MM.1S (cell line): ENCODE measurements at regions not wholly inside any gene's neighbourhood (a gene's known extent, or its start where the extent isn't known, plus 50 kb on each side); places are given as distances from the start of the nearest gene placed in this dataset.

Experiments
- DNase-seq: peaks from one replicate; pipeline ENCODE4 v3.0.0-alpha.2; 2015
- H2AFZ ChIP-seq: fragments of 300-600 bp; sonication (generic); 2 replicates; pipeline ENCODE4 v1.6.0; 2016; ENCODE audit warnings: antibody characterized with exemption, low read length
- H3F3A ChIP-seq: fragments of 300-600 bp; sonication (generic); 2 replicates; pipeline ENCODE4 v1.6.1; 2016; ENCODE audit warnings: mild to moderate bottlenecking, antibody characterized with exemption, low read length, moderate library complexity, mixed read lengths; ENCODE audit not compliant: insufficient read depth
- H3K27ac ChIP-seq: fragments of 300-600 bp; sonication (generic); 2 replicates; pipeline ENCODE4 v1.5.1; 2016; ENCODE audit warnings: mild to moderate bottlenecking, low read length
- H3K27me3 ChIP-seq: fragments of 300-600 bp; sonication (generic); replicated peaks from 2 replicates; pipeline ENCODE4 v1.6.0; 2016; ENCODE audit warnings: low read length; ENCODE audit not compliant: insufficient read depth
- H3K36me3 ChIP-seq: fragments of 300-600 bp; sonication (generic); replicated peaks from 2 replicates; pipeline ENCODE4 v1.6.1; 2016; ENCODE audit warnings: mild to moderate bottlenecking, low read length, mixed read lengths; ENCODE audit not compliant: insufficient read depth
- H3K4me1 ChIP-seq: fragments of 300-600 bp; sonication (generic); 2 replicates; pipeline ENCODE4 v1.6.1; 2016; ENCODE audit warnings: low read length, mixed read lengths
- H3K4me2 ChIP-seq: fragments of 300-600 bp; sonication (generic); 2 replicates; pipeline ENCODE4 v1.6.0; 2016; ENCODE audit warnings: low read depth, low read length
- H3K4me3 ChIP-seq: fragments of 300-600 bp; sonication (generic); 2 replicates; pipeline ENCODE4 v1.5.1; 2016; ENCODE audit warnings: low read length, mixed read lengths
- H3K79me2 ChIP-seq: fragments of 300-600 bp; sonication (generic); 2 replicates; pipeline ENCODE4 v1.6.1; 2016; ENCODE audit warnings: mixed run types, low read length, mixed read lengths
- H3K9ac ChIP-seq: fragments of 300-600 bp; sonication (generic); 2 replicates; pipeline ENCODE4 v1.6.1; 2016; ENCODE audit warnings: low read length, mixed read lengths
- H3K9me2 ChIP-seq: fragments of 300-600 bp; sonication (generic); replicated peaks from 2 replicates; pipeline ENCODE4 v1.6.1; 2016; ENCODE audit warnings: mild to moderate bottlenecking, low read length, mixed read lengths; ENCODE audit not compliant: insufficient read depth
- H3K9me3 ChIP-seq: fragments of 300-600 bp; sonication (generic); replicated peaks from 2 replicates; pipeline ENCODE4 v1.6.1; 2016; ENCODE audit warnings: mild to moderate bottlenecking, low read length, mixed read lengths; ENCODE audit not compliant: insufficient read depth
- H4K20me1 ChIP-seq: fragments of 300-600 bp; sonication (generic); 2 replicates; pipeline ENCODE4 v1.6.1; 2016; ENCODE audit warnings: mild to moderate bottlenecking, low read length, moderate library complexity, mixed read lengths; ENCODE audit not compliant: insufficient read depth
- EZH2 ChIP-seq: fragments of 300-600 bp; sonication (generic); optimal IDR thresholded peaks from 2 replicates; pipeline ENCODE3; 2017; ENCODE audit warnings: low read depth, mild to moderate bottlenecking, antibody characterized with exemption, low read length, mixed read lengths
- EZH2phosphoT487 ChIP-seq: fragments of 300-600 bp; sonication (generic); IDR thresholded peaks from 2 replicates; pipeline ENCODE4 v1.6.1; 2018; ENCODE audit warnings: antibody characterized with exemption, low read length
- TF ChIP-seq, protein P1 (sequence below): fragments of 300-600 bp; sonication (generic); IDR thresholded peaks from 2 replicates; pipeline ENCODE4 v1.5.1; 2016; ENCODE audit warnings: antibody characterized with exemption, low read length, mixed read lengths

DNA sequence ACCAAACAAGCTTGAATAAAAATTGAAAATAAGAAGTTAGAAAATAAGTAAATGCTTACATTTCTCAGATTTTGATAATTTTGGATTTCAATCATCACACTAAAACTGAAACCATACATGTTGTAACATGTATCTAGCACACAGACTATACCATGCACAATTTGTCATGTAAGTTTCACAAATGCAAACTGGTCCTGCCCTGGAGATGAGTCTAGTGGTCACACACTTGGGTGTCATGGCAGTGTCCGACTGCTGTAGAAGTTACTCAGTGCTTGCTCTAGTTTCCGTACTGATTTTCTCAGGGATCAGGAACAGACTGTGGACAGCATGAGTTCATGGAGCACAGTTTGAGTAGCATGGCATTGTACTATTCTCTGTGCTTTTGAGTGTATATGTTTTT lies 182.9 kb upstream of the RMP24 start:
- Histone ChIP-seq H3K4me3 (no peak overlapping the region), H3K9me3 (no peaks in the 10 kb centered on the region), H4K20me1 (no peaks in the 10 kb centered on the region), H3K9me2 (no peaks in the 10 kb centered on the region), H3K9ac (no peak overlapping the region), H3K79me2 (no peaks in the 10 kb centered on the region), H3K27me3 (no peaks in the 10 kb centered on the region), H3K27ac (no peak overlapping the region), H3K4me2 (no peak overlapping the region), H2AFZ (no peak overlapping the region), H3K36me3 (no peaks in the 10 kb centered on the region), H3F3A (no peaks in the 10 kb centered on the region), H3K4me1 (no peaks in the 10 kb centered on the region)
- TF ChIP-seq, protein P1, sequence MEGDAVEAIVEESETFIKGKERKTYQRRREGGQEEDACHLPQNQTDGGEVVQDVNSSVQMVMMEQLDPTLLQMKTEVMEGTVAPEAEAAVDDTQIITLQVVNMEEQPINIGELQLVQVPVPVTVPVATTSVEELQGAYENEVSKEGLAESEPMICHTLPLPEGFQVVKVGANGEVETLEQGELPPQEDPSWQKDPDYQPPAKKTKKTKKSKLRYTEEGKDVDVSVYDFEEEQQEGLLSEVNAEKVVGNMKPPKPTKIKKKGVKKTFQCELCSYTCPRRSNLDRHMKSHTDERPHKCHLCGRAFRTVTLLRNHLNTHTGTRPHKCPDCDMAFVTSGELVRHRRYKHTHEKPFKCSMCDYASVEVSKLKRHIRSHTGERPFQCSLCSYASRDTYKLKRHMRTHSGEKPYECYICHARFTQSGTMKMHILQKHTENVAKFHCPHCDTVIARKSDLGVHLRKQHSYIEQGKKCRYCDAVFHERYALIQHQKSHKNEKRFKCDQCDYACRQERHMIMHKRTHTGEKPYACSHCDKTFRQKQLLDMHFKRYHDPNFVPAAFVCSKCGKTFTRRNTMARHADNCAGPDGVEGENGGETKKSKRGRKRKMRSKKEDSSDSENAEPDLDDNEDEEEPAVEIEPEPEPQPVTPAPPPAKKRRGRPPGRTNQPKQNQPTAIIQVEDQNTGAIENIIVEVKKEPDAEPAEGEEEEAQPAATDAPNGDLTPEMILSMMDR, result no peak
- TF ChIP-seq EZH2phosphoT487, result no peak
- TF ChIP-seq EZH2, result no peak
- DNase-seq, result no peak

DNA sequence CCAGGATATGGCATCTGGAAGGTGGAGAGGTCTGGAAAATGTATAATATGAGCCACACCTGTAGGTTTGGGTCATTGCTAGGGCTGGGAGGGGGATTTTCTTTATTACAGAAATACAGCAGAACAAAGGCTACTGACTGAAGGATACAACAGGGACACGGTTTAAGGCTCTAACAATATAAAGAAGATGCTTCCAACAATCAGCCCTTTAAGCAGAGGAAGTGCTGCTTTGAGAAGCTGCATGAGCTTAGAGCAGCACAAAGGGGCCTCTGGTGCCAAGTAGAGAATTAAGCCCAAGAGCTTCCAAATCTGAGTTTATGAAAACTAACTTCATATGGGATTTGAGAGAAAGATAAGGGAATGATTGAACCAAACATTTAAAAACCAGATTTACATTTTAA lies 174.5 kb upstream of the RMP24 start:
- Histone ChIP-seq H3K4me3 (no peak overlapping the region), H3K27ac (no peak overlapping the region), H3K79me2 (no peaks in the 10 kb centered on the region), H3K9ac (no peak overlapping the region), H3K9me3 (no peaks in the 10 kb centered on the region), H3K9me2 (no peaks in the 10 kb centered on the region), H3K4me2 (no peak overlapping the region), H3K4me1 (no peaks in the 10 kb centered on the region), H4K20me1 (no peaks in the 10 kb centered on the region), H2AFZ (no peak overlapping the region), H3K36me3 (no peaks in the 10 kb centered on the region), H3F3A (no peaks in the 10 kb centered on the region), H3K27me3 (no peaks in the 10 kb centered on the region)
- no peak for TF ChIP-seq EZH2
- TF ChIP-seq, protein P1, result no peak
- TF ChIP-seq EZH2phosphoT487, result no peak
- no peak for DNase-seq

DNA sequence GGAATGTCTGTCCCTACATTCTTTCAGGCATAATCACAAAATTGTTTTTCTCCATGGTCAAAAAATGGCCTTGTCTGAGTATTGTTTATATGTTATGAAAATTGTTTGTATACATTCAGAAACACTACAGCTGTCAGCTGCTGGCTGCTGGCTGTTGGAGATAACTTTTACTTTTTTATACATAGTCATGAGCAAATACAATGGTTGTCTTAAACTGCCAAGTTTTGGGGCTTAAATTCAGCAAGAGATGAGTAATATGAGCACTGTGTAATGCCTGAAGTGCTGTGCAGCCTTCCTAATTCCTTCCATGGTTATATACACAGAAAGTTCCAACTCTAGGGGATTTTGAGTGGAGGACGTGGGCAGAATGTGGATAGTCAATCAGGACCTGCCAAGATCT lies 168.9 kb upstream of the RMP24 start:
- Histone ChIP-seq H3K9me2 (no peaks in the 10 kb centered on the region), H3K9ac (no peak overlapping the region), H3K36me3 (no peaks in the 10 kb centered on the region), H4K20me1 (no peaks in the 10 kb centered on the region), H3K4me3 (no peak overlapping the region), H3K9me3 (no peaks in the 10 kb centered on the region), H3K4me1 (no peaks in the 10 kb centered on the region), H3K4me2 (no peak overlapping the region), H2AFZ (no peak overlapping the region), H3K27ac (no peak overlapping the region), H3K27me3 (no peaks in the 10 kb centered on the region), H3F3A (no peaks in the 10 kb centered on the region), H3K79me2 (no peaks in the 10 kb centered on the region)
- TF ChIP-seq EZH2, result no peak
- TF ChIP-seq, protein P1, result no peak
- TF ChIP-seq EZH2phosphoT487, result no peak
- no peak for DNase-seq

DNA sequence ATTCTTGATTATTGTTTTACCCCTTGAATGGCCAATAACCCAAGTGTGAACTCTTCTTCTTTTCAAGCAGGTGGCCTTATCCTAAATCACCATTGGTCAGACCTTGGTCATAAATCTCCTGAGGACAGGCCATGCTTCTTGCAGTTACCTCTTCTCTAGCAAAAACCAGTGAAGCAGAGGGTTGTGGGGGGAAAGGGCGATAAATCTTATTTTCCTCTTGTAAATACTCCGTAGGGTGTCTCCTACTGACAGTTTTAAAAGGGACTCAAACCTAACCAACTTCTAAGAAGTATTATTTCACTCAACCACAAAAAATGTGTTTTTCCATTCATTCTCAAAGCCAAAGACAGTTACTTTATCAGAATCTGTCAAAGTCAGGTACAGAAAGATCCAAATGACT lies 168.1 kb upstream of the RMP24 start:
- H3F3A ChIP-seq, result no peaks in the 10 kb centered on the region; the same call in 1 of the 2 replicates
- H3K79me2 ChIP-seq, result no peaks in the 10 kb centered on the region
- DNase-seq, result no peak
- H3K9me2 ChIP-seq, result no peaks in the 10 kb centered on the region
- H3K4me1 ChIP-seq, result peaks cover 4% of the 10 kb centered on the region
- no peak overlapping the region for H3K4me2 ChIP-seq
- no peaks in the 10 kb centered on the region for H3K27me3 ChIP-seq
- no peak overlapping the region for H3K4me3 ChIP-seq
- no peak overlapping the region for H3K27ac ChIP-seq
- H3K9me3 ChIP-seq, result no peaks in the 10 kb centered on the region
- no peak overlapping the region for H2AFZ ChIP-seq
- no peak overlapping the region for H3K9ac ChIP-seq
- H3K36me3 ChIP-seq, result no peaks in the 10 kb centered on the region
- TF ChIP-seq, protein P1, result no peak
- no peaks in the 10 kb centered on the region for H4K20me1 ChIP-seq
